ENCODE measurements at regions not wholly inside any gene's neighbourhood (a gene's known extent, or its start where the extent isn't known, plus 50 kb on each side); places are given as distances from the start of the nearest gene placed in this dataset.

DNA sequence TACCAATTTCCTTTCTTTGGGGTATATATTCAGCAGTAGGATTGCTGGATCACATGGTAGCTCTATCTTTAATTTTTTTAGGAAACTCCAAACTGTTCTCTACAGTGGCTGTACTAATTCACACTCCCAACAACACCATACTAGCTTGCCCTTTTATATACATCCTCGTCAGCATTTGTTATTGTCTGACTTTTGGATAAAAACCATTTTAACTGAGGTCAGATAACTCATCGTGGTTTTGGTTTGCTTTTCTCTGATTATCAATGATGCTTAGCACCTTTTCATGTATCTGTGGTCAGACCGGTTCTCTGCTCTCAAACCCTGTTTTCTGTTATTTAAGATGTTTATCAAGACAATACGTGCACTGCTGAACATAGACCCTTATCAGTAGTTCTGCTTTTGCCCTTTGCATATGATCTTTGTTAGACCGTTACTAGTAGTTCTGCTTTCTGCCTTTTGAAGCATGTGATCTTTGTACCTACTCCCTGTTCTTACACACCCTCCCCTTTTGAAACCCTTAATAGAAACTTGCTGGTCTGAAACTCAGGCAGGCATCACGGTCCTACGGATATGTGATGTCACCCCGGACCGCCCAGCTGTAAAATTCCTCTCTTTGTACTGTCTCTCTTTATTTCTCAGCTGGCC is 474.3 kb downstream of the RSL24D1 start:
- no peak for DNase-seq (ENCODE audit: low spot score)

DNA sequence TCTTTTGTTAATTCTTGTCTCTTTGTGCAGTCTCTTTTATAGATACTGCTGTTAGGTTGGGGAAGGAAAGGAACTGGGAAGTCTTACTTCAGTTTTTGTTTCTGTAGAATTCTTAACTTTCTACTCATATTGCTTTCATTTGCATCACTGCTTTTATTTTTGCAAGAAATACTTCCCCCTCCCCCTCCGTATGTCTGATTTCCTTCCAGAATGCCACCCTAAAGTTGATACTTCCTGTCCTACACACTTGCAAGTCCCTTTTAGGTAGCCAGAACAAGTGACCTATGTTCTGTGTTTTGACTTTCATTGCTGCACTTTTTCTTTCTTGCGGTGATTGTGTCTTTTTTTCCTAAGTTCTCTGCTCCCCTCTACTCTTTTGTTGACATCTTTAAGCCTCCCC is 477.4 kb downstream of the RSL24D1 start:
- no peak for DNase-seq (ENCODE audit: low spot score)

DNA sequence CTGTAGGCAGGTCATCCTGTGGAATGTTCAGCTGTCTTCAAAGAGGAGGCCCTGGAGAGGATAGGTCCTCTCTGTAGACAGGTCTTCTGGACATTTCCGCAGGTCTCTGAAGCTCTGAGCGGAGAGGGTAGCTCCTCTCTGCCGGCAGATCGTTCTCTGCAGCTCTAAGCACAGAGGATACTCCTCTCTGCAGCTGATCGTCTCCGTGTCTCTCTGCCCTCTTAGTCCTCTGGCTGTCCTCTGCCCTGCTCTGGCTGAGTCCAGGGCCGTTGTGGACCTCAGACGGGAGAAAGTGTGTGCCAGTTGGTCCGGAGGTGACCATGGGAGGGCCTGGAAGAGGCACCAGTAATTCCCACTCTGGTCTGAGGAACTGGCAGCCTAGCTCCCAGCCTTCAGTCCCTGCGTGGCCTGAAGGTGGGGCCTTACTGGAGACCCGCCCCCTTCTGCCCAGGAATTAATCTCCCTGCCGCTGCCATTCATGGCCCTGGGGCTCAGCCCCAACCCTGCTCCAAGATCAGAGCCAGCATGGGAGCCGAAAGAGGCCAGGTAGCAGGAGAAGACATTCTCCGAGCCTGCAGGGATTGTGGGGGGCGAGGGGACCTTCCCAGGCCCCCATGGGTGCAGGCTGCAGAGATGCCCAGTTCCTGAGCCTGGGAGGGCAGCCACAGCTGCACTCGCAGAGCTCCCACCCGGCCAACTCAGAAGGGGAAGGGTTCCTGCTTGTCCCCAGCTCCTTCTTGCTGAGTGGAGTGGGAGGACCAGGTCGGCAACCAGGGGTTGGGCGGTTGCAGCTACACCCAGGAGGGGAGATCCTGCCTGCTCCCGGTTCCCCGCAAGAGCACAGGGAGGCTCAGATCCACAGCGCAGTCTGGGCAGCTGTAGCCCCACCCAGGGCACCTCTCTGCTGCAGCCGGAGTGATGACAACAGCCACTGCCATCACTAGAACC is 488.7 kb downstream of the RSL24D1 start:
- no peak for DNase-seq (ENCODE audit: low spot score)

DNA sequence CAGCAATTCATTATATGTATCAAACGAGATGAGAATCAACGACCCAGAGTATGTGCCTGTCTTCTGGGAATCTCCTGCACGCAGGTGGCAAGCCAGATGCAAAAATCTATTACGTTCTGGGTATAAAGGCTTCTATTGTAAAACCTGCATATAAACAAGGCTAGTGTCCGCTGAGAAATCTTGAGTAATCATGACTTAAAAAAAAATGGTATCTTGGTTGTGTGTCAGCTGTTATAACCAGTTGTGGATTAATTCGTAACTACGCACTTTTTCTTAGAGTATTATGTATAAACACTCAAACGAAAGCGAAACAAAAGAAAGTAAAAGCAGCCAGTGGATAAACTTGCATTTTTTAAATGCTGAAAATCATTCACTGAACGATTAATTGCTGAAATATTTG is 509.1 kb downstream of the RSL24D1 start:
- no peak for DNase-seq (ENCODE audit: low spot score)
